Activated CD8-positive, alpha-beta memory T cell treated with anti-CD3 and anti-CD28 coated beads, Interleukin-2, amount 50 U/mL, for 24 hours (primary cell): ENCODE measurements at regions not wholly inside any gene's neighbourhood (a gene's known extent, or its start where the extent isn't known, plus 50 kb on each side); places are given as distances from the start of the nearest gene placed in this dataset.

Source experiments
- DNase-seq: peaks from one replicate; pipeline ENCODE4 v3.0.0-alpha.2; 2020; ENCODE audit errors: extremely low read depth

DNA sequence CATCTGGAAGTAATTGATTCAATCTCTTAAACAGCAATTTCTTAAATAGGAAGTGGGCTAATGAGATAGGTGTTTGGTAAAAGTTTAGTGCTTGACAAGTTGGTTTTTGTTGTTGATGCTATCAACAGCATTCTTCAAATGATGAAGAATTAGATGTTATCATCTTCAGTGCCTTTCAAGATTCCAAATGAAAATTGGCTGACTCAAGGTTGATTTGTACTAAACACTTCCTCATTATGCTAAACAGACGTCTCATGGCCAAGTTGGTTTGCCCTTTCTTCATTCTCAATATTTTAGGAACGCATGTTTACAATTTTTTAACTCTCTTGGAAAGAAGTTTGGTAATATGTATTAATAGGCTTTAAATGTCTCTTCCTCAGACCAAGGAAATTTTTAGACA lies 86.0 kb downstream of the MID1IP1 start:
- no peak for DNase-seq

DNA sequence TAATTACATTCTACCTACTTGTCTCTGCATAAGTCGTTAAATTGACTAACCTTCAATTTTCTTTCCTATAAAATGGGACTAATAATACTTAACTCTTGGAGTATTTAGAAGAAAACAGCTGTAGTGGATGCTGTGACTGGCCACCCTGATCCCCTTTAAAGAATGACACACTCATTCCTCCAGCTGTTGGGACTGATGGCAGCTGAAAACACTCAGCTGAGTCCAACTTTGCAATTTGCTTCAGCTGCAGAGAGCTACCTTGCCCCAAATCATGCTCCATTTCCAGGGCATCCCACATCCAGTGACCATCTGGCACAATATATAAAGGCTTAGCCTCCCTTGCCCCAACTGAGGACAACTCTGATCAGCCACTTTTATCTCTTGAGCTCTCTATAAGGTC lies 89.1 kb downstream of the MID1IP1 start:
- DNase-seq: no peak

DNA sequence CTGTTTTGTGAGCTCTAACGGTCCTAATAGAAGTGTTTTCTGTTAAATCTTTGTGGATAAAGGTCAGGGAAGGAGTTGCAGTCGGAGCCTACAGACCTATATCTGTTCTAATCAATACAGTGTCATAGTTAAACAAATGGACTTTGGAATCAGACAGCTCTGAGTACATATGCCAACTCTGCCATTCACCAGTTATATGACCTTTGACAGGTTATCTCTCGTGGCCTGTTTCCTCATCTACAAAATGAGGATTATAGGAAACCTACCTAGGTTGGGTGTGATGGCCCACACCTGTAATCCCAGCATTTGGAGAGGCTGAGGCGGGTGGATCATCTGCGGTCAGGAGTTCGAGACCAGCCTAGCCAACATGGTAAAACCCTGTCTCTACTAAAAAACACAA lies 89.7 kb downstream of the MID1IP1 start:
- no peak for DNase-seq

DNA sequence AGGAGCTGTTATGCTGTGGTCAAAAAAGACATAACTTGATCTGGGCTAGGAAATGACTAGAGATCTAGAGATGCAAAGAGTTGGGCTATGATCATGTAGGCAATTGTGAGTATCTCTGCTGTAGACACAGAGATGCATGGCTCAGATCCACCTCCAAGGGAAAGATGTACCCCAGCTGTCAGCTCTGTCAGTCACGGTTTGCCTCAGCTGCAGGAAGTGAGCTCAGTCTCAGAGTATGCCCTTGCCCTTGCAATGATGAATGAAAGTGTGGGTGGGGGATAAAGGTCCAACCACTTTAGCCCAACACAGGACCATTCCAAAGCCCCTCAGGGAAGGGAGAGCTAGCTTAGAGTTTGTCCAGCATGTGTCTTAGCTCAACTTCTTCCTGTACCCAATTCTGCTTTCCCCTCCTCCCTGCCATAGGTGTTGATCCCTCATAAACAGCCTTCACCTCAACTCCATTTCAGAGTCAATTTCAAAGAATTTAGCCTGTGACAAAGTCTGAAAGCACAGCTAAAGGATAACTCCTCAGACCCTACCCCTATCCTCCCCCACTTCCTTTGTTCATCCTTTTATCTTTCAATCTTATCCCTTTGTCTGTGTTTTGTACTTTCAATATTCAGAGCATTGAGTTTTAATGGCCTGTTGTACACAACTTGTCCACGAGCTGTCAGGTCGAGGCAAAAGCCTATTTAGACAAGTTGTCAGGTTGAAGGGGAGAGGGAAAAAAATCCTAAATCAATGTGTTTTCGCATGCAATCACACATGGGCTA lies 90.6 kb downstream of the MID1IP1 start:
- DNase-seq: no peak

DNA sequence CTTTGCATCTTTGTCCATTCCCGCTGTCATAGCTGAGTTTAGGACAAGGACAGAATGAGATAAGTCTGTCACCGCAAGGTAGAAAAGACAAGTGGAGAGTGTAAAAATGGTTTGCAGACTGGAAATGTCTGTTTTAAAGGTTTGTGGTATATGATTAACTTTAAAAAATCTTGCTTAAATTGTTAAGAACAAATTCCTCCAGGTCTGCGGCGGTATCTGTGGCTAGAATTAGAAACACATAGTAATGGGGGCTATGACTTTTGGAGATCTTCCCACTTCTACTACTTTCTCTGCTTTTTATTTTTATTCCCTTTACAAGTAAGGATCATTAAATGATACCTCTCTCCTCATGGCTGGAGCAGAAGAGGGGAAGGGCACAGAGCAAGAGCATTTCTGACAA lies 92.2 kb downstream of the MID1IP1 start:
- no peak for DNase-seq

DNA sequence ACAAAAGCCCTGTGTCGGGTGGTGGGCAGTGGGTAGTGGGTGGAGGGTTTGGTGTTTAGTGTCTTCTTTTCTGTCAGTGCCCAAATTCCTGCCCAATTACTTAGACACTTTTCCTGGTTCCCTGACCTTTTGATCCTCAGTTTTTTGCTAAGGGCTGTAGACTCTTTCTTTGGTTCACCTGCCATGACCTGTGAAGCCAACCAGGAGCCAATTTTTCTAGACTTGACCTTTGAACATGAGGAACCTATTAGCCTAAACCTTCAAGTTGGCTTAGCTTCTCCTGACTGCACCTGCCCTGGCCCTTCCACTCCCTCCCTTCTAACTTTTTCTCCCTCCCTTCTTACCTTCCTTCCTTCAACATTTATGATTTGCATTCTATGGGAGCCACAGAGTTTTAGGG lies 94.5 kb downstream of the MID1IP1 start:
- DNase-seq: no peak

DNA sequence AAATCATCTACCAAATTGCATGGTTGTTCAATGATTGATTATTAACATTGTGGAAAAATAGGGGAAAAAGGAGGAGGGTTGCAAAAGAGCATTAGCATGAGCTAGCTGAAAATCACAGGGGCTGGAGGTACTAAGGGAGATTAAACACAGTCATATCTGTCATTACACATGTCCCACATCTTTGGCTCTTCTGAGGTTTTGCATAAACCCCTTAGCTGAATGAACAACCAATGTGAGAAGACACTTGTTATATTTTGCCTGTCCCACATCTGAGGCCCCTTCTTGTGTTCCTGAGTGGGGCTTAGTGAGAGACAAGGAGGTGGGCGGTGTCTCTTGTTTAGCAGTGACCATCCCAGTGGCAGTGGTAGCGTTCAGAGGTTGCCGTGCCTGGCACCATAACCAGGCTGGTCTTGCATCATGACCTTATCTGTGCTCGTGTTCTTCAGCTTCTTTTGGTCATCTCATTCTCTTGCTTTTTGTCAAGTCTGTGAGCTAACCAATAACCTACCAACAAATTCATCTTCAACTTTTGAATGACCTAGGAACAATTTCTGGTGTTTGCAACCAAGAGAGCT lies 95.6 kb downstream of the MID1IP1 start:
- no peak for DNase-seq

DNA sequence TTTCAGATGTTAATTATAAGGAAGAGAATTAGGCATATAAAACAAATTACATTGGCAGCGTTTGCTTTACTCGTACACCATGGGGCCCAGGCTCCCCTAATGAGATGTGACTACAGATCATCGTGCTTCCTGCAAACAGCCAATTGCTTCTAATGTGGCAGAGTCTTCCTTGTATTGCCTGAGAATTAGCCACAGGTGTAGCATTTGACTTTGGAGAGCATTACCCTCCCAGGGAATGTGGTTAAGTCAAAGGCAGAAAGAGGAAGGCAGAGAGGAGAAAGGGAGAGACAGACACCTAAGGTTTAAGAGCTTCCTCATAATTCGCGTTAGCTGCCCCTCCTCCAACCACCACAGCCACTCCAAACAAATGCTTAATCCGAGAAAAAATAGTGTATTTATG lies 97.0 kb downstream of the MID1IP1 start:
- no peak for DNase-seq

DNA sequence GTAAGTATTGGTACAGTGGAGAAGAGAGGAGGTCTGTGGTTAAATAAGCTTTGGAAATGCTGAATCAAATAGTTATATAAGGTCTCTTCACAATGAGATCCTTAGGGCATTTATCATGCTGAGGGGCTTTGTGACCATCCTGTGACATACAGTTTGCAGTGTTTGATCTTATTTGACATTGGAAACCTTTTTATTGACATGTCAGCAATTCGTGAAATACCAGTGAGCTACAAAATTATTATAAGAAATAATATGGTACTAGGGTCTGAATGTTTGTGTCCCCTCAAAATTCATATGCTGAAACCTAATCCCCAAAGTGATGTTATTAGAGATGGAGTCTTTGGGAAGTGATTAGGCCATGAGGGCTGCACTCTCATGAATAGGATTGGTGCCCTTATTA lies 98.4 kb downstream of the MID1IP1 start:
- no peak for DNase-seq

DNA sequence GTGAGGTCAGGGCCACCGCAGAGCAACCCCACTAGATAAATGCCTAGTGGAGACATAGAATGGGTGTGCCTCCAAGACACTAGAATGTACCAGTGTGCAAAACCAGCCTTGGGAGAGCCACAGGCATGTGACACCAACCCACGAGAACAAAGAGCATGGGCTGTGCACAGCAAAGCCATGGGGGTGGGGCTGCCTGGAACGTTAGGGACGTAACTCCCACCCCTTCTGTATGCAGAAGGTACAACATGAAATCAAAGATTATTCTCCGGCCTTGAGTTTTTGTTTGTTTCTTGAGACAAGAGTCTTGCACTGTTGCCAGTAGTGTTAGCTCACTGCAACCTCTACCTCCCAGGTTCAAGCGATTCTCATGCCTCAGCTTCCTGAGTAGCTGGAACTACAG lies 99.5 kb downstream of the MID1IP1 start:
- DNase-seq: no peak

DNA sequence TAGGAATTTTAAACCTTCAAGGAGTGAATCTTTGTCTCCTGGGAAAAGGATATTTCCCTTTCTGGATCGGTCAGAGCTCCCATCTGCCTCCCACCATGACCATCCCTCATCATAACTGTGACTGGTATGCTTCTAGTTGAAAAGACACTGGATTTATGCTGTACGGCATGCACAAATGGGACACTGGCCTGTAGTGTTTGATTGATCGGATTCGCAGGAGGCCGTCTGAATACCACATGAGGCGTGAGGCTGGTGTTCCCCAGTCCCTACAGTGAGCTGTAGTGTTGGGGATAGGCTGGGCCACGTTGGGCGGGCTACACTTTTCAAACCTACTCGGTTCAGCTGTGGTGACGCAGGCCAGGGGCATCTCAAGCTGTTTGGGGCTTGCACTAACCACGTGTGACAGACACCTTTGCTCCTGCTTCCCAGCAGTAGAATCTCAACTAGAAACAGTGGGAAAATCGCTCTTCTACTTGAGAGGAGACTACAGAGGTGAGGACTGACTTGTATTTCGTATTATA lies 101.8 kb downstream of the MID1IP1 start:
- no peak for DNase-seq

DNA sequence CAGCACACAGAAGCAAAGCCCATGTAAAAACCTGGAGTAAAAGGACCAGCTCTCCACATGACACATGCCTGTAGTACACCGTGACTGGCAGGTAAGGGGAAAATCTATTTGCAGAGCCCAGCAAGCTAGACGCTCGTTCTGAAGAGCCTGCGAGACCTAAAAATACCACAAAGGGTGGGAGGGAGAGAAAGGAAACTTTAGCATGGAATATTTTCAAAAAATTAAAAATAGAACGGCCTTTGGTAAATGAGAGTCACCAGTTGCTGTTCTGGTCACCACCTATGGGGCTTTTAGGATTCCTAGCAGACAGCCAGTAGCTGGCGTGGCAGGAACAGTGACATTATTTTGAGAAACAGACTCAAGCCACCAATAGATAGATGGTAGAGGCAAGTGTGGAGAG lies 115.5 kb downstream of the MID1IP1 start:
- no peak for DNase-seq

DNA sequence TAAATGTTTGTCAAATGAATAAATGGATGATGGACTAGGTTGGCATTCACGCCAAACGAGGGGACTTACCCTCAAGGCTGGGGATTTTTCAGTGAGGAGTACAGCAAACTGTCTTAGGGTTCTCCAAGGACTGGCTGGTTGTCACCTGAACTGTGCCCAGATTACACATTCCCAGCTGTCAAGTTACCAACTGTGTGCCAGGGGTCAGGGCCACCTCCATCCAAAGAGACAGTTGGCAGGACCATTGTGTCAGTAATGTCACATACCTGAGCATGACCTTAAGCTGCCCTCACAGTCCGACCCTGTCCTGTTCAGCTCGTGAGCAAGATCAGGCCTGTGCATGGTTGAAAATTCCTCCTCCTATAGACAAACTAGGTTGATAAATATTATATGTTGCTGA lies 116.7 kb downstream of the MID1IP1 start:
- DNase-seq: no peak

DNA sequence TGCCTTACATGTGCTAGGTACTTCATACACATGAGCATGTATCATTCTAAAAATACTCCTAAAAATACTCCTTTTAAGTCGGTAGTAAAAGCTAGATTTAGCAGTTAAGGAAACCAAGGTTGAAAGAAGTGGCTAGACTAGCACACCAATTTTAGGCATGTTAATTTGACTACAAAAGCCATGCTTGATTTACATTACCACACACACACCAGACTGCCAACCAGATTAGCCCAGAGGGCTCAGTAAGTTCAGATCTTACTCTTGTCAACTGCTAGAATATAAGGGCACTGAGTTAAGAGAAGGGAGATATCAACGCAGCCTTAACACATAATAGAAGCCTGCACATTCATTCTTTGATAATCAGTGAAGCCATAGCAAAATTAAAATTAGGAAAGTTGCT lies 117.9 kb downstream of the MID1IP1 start:
- no peak for DNase-seq

DNA sequence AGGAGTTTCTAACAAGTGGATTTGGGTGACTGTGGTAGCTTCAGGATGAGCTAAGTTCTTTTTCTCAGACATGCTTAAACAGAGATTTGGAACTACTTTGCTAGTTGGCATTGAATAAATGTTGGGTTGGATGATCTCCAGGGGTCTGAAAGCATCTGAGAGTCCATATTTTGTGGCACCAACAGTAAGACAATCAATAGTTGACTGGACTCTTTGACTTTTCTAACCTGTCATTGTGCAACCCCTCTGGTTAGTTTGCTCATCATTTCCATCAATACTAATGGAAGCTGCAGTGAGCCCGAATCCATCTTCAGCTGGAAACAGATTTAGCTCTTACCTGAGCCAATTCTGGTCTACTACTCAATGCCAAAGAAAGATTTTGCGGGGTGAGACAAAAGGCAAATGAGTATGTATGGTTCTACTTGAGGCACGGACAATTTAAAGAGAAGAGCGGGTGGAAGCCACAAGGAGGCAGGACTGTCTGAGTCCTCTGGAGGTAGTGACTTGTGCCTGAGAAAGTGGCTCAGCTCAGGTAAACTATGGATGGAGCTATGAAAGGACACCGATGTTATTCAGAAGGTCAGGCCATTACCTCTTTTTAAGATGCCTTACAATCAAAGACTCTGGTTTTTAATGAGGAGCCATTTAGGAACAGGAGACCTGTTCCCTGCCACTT lies 118.7 kb downstream of the MID1IP1 start:
- no peak for DNase-seq

DNA sequence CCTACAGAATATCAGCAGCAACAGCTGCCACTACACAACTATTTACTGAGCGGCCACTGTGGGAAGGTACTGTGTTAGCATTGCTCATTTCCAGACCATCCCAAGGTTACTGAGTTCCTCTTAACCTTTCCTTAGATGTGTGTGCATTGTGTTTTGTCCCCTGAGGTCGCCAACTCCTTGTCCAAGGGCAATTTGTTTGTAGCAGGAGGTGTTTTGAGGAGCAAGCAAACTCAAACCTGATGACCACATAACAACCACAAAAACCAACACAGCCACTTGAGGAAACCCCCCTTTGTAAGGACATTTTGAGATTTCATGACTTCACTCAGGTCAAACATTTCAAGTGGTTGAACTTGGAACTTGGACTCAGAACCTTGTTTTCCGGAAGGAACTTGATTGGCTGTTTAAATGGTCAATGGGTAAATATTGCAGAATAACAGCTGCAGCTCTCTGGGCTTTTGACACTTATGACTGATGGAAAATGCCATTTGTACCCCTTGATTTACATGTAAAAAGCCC lies 122.3 kb downstream of the MID1IP1 start:
- no peak for DNase-seq

DNA sequence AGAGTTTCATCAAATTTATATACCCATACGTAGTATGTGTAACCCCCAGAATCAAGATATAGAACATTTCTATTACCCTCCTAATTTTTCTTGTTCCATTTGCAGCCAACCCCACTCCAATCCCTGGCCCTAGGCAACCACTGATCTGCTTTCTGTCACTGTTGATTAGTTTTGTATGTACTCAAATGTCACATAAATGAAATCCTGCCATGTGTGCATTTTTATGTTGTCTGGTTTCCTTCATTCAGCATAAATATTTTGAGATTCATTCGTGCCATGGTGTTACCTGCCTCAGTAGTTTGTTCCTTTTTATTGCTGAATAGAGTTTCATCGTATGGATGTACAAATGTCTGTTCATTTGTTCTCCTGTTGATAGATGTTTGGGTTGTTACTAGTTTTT lies 126.3 kb downstream of the MID1IP1 start:
- no peak for DNase-seq

DNA sequence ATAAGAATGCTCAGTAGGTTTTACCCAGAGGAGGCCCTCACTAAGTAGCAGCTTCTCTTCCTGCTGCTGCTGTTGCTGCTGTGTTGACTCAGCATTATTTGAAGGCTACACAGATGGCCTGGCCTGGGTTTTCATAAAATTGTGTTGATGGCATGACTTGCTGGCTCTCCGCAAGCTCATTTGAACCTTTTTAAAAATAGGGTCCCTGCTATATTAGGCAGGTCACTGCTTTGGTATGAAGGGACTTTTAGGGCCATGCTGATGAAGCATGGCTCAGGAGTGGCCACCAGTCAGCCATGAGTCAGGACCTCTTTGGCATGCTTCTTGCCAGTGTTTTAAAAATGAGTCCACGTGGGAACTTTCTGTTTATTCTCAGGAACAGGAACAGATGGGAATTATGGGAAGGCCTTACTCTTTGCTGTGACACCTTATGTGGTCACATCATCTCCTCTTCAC lies 128.7 kb downstream of the MID1IP1 start:
- no peak for DNase-seq

DNA sequence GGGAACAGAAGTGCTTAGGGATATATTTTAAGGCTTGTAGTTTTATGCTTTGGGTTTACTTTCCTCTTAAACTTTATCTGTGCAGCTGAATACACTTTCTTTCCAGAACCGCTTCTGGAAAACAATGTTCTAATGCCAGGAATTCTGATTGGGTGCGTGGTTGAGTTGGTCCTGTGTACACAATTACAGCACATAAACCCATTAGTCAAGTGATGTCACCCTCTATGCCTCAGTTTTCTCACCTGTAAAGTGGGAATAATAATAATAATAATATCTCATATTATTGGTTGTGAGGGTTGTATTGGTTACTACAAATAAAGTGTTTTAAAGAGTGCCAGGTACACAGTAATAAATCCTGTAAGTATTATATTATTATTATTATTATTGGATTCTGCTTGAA lies 129.2 kb downstream of the MID1IP1 start:
- DNase-seq: no peak

DNA sequence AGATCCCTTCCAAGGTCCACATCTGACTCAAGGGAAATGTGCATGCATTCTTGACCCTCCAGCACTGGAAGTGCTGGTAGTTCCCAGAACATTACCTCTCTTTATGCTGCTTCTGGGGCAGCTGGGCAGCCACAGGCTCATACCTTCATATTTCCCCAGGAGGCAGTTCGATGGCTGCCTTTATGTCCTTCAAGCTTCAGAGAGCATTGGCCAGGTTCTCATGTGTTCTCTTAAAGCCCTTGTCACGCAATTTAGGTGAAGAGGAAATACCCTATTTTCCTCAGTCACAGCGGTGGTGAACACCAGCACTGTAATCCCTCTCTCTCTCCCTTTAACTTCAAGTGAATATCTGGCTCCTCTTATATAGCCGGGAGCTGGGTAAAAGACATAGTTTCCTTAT lies 134.3 kb downstream of the MID1IP1 start:
- DNase-seq: no peak

DNA sequence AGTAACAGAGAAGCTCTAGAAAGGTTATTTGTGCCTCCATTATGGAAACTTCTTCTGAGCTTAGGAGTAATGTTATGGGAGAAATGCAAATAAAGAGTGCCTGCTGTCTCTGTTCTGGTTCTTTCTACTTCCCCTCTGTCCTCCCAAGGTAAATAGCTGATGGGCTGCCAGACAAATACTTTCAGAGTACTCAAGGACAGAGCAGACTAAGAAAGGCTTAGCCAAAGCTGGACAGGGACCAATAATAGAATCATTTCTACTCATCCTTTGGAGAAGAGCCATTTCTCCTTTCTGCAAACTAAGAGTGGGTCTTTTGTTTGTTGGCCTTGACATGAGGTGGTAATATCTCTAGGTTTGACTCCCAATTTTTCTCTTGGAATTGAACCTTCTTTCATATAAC lies 136.1 kb downstream of the MID1IP1 start:
- DNase-seq: no peak

DNA sequence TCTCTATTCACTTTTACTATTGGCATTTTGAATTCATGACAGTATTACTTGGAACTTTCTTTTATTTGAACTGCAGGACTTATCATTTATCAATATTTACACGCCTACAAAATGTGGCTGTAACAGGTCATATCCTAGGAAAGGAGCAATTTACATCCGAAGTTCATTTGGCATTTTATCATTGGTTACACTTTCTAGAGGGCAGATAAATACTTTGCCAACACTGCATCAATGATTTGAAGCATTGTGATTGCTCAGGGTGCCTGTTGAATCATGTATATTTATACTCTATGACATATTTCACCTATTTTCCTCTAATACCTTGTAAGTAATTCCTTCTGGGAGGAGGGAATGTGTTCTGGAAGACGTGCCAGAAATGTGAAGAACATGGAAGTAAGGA lies 136.7 kb downstream of the MID1IP1 start:
- no peak for DNase-seq

DNA sequence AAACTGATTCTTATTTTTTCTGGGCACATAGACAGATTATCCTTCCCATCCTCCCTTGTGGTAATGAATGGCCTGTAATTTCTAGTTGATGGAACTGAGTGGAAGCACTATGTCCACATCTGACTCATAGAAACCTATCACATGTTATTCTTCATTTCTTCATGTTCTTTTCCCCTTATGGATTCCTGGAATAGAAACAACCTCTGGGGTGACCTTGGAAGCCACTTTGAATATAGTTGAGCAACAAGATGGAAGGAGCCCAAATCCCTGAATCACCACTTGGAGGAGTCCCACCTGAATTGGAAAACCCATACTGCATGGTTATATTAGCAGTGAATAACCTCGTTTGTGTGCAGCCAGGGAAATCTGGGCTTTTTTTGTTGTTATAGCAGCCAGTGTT lies 137.8 kb downstream of the MID1IP1 start:
- no peak for DNase-seq
